Rectal smooth muscle tissue (tissue), 1 donor: ENCODE measurements at regions not wholly inside any gene's neighbourhood (a gene's known extent, or its start where the extent isn't known, plus 50 kb on each side); places are given as distances from the start of the nearest gene placed in this dataset.
"Not testable (repeated sequence)": the region's sequence is repeated elsewhere in the genome, so short reads cannot be mapped to it uniquely, and the experiment has no call there.

Source experiments
- H3K27ac ChIP-seq: one replicate; pipeline ENCODE4 v1.7.0; 2013; ENCODE audit warnings: low read depth, low read length, inconsistent platforms
- H3K27me3 ChIP-seq: one replicate; pipeline ENCODE4 v1.7.0; 2013; ENCODE audit warnings: low read length; ENCODE audit not compliant: control insufficient read depth, insufficient read depth
- H3K36me3 ChIP-seq: one replicate; pipeline ENCODE4 v1.7.0; 2013; ENCODE audit warnings: low read length; ENCODE audit not compliant: control insufficient read depth, insufficient read depth
- H3K4me1 ChIP-seq: one replicate; pipeline ENCODE4 v1.7.0; 2013; ENCODE audit warnings: low read length; ENCODE audit not compliant: control insufficient read depth, insufficient read depth
- H3K4me3 ChIP-seq: one replicate; pipeline ENCODE4 v1.7.0; 2013; ENCODE audit warnings: low read length
- H3K9ac ChIP-seq: one replicate; pipeline ENCODE4 v1.7.0; 2013; ENCODE audit warnings: low read length

DNA sequence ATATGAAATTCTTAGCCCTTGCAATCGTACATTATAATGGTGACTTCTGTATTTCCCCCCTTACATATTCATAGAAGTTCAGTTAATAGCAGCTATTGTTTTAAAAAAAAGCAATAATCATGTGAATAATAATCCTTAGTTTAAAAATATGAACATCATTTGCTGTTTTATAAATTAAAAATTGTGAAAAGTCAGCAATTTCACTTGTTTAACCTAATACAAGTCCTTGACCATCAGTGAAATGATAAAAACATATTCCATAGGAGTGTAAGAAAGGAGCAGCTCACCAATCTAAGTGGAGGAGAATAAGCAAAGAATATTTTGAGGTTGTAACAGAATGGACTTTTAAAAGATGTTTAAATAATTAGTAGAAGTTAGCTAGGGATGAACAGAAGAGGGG, 650.2 kb downstream of the SUCLG1 start:
- no peaks in the 10 kb centered on the region for H3K36me3 ChIP-seq
- no peak overlapping the region for H3K27ac ChIP-seq
- H3K4me1 ChIP-seq, result no peaks in the 10 kb centered on the region
- H3K9ac ChIP-seq, result no peak overlapping the region
- no peaks in the 10 kb centered on the region for H3K27me3 ChIP-seq
- H3K4me3 ChIP-seq, result no peak overlapping the region

DNA sequence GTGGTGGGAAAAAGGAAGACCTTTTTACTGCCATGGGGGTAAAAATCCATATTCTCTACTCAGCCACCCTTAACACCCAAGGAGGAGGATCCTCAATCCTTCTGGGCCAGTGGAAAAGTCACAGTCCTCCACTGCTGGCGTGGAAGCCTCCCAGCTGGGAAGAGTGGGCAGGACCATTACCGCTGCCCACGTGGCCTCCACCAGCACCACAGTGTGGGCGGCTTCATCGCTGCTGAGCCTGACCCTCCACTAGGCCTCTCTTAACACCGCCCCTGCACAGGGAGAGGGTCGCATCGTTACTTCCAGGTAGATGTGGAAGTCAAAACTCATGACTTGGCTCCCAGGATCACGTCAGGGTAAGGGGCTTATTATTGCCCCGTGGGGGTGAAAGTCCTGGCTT, 656.5 kb downstream of the SUCLG1 start:
- H3K27ac ChIP-seq, result no peak overlapping the region
- no peaks in the 10 kb centered on the region for H3K4me1 ChIP-seq
- no peak overlapping the region for H3K9ac ChIP-seq
- no peaks in the 10 kb centered on the region for H3K27me3 ChIP-seq
- no peaks in the 10 kb centered on the region for H3K36me3 ChIP-seq
- no peak overlapping the region for H3K4me3 ChIP-seq

DNA sequence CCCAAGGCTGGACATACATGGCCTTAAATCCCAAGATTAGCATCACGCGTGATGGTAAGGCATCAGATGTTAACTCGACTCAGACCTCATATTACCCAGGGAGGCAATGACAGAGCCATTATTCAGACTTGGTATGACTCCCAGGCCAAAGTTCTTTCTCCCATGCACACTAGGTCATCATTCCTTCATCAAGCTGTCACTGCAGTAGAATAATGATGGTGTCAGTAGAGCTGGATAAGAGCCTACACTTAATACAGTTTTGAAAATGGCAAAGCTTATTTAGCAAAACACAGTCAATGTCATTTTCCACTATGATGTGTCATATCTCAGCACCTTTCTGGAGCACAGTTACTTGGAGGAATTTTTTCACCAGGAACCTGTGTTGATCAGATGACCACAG, 663.3 kb downstream of the SUCLG1 start:
- no peak overlapping the region for H3K27ac ChIP-seq
- no peaks in the 10 kb centered on the region for H3K27me3 ChIP-seq
- no peaks in the 10 kb centered on the region for H3K4me1 ChIP-seq
- no peak overlapping the region for H3K9ac ChIP-seq
- H3K36me3 ChIP-seq, result no peaks in the 10 kb centered on the region
- no peak overlapping the region for H3K4me3 ChIP-seq

DNA sequence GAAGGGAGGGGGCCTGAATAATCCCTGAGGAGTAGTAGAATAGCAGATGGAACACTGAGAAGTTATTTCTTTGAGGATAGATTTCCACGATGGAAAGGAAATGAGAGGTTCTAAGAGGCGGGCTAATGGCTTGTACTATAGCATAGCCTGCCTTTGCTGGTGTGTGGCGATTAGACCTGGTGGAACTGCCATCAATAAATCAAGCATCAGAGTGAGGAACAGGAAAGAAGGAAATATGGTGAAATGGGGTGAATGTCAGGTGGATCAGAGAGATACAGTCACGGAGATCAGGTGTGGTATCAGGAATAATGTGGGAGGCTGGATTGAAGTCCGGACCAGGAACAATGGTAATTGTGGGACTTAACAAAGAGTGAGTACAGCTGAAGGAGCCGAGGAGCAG, 668.6 kb downstream of the SUCLG1 start:
- H3K4me3 ChIP-seq, H3K36me3 ChIP-seq, H3K27me3 ChIP-seq, H3K9ac ChIP-seq, H3K4me1 ChIP-seq, H3K27ac ChIP-seq: not testable (repeated sequence)

DNA sequence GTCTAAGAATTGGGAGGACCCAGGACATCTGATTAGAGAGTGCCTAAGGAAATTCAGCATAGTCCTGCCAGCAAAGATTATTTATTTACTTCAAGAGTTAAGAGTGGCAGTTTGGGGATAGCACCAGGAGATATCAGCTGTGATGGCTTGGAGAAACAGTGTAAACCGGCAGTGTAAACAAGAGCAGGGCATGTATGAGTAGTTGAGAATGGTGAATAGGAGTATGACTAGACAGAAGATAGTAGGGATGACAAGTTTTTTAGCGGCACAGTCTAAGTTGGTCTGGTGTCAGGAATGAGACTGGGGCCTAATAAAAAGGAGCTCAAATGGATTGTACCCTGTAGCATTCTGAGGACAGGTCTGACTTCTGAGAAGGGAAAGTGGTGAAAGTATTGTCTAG, 669.4 kb downstream of the SUCLG1 start:
- not testable (repeated sequence) for H3K4me1 ChIP-seq, H3K27ac ChIP-seq, H3K36me3 ChIP-seq, H3K9ac ChIP-seq, H3K4me3 ChIP-seq, H3K27me3 ChIP-seq

DNA sequence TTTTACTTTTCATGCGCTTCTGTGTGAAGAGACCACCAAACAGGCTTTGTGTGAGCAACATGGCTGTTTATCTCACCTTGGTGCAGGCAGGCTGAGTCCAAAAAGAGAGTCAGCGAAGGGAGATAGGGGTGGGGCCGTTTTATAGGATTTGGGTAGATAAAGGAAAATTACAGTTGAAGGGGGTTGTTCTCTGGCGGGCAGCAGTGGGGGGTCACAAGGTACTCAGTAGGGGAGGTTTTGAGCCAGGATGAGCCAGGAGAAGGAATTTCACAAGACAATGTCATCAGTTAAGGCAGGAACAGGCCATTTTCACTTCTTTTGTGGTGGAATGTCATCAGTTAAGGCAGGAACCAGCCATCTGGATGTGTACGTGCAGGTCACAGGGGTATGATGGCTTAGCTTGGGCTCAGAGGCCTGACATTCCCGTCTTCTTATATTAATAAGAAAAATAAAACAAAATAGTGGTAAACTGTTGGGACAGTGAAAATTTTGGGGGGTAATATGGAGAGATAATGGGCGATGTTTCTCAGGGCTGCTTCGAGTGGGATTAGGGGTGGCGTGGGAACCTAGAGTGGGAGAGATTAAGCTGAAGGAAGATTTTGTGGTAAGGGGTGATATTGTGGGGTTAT, 670.0 kb downstream of the SUCLG1 start:
- H3K36me3 ChIP-seq, H3K4me1 ChIP-seq, H3K9ac ChIP-seq, H3K4me3 ChIP-seq, H3K27ac ChIP-seq, H3K27me3 ChIP-seq: not testable (repeated sequence)

DNA sequence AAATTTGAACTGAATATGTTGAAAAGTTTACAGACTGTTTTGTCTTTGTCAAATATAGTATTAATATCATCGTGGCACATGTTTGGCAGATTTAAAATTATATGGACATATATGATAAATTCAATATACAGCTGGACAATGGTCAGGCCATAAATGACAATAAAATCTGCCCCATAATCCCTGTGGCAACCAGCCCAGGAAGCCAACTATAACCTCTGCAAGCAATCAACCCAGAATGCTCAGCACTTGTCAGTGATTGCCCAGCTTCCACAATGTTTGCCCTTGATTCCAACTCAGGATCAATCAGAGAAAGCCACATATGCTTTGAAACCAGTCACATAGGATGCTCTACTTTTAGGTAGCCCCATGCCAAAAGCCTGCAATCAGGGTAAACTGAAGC, 671.9 kb downstream of the SUCLG1 start:
- H3K36me3 ChIP-seq, result no peaks in the 10 kb centered on the region
- H3K27me3 ChIP-seq, result no peaks in the 10 kb centered on the region
- no peak overlapping the region for H3K27ac ChIP-seq
- H3K4me3 ChIP-seq, result no peak overlapping the region
- no peak overlapping the region for H3K9ac ChIP-seq
- no peaks in the 10 kb centered on the region for H3K4me1 ChIP-seq

DNA sequence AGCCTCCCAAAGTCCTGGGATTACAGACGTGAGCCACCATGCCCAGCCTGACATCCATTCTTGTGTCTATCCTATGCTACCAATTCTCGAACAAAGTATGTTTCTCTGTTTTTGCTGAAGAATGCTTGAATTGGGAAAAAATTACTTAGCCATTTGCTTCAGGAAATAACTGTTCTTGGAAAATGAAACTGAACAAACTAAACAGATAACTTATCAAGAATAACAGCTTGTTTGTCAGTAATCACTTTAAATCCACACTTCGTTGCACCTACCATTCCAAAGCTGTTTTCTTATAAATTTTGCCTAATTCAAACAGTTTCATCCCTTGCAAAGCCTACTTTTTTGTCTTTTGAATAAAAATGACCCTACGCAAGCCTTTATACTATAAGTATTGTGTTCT, 672.9 kb downstream of the SUCLG1 start:
- Histone ChIP-seq H3K27me3 (no peaks in the 10 kb centered on the region), H3K4me1 (no peaks in the 10 kb centered on the region), H3K36me3 (no peaks in the 10 kb centered on the region), H3K4me3 (no peak overlapping the region), H3K9ac (no peak overlapping the region), H3K27ac (no peak overlapping the region)

DNA sequence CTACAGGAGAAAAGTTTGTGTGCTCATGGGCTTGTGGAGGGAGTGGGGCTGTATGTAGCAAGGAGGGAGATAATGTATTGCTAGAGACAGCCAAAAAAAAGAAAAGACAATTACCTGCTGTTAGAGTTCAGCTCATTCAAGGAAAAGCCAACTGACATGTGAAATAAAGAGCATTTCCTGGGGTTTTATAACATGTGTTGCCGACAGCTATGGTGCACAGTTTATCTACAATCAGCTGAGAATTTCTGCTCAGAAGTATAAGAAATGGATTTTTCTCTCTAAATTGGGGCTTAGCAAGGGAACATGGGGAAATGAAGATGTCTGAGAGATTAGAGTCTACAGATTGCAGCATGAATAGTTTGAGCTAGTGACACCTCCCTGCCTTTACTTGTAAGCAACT, 674.1 kb downstream of the SUCLG1 start:
- Histone ChIP-seq H3K27ac (no peak overlapping the region), H3K36me3 (no peaks in the 10 kb centered on the region)

DNA sequence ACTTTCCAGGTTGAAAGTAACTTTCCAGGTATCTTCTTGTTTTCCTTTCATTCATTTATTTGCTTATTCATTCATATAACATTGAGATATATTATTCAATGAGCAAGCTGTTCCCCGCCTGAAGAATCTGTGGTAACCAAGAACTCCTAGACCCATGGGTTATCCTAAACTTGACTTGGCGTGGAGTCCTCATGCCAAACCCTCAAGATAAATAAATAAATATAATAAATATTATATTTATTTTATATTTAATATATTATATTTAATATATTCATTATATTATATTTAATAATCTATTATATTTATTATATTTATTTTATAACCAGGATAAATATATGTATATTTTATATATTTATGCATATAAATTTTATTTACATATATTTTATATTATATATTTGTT, 674.8 kb downstream of the SUCLG1 start:
- Histone ChIP-seq H3K36me3 (no peaks in the 10 kb centered on the region), H3K4me3 (no peak overlapping the region), H3K9ac (no peak overlapping the region), H3K27ac (no peak overlapping the region), H3K27me3 (no peaks in the 10 kb centered on the region), H3K4me1 (no peaks in the 10 kb centered on the region)

More for the DNA sequence above, 674.1 kb downstream of the SUCLG1 start:
- Histone ChIP-seq H3K4me1 (no peaks in the 10 kb centered on the region), H3K27me3 (no peaks in the 10 kb centered on the region), H3K4me3 (no peak overlapping the region), H3K9ac (no peak overlapping the region)

DNA sequence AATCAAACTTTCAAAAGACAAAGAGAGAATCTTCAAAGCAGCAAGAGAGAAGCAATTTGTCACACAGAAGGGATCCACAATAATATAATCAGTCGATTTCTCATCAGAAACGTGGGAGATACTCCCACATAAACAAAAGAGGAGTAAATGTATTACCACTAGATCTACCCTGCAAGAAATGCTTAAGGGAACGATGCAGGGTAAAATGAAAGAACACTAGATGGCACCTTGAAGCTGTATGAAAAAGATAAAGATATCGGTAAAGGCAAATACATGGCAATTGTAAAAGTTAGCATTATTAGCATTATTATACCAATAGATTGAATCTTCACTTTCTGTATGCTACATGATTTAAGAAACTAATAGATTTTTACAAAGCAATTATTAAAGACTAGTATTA, 677.0 kb downstream of the SUCLG1 start:
- no peaks in the 10 kb centered on the region for H3K4me1 ChIP-seq
- no peak overlapping the region for H3K4me3 ChIP-seq
- no peaks in the 10 kb centered on the region for H3K36me3 ChIP-seq
- no peak overlapping the region for H3K9ac ChIP-seq
- H3K27me3 ChIP-seq, result no peaks in the 10 kb centered on the region
- no peak overlapping the region for H3K27ac ChIP-seq

DNA sequence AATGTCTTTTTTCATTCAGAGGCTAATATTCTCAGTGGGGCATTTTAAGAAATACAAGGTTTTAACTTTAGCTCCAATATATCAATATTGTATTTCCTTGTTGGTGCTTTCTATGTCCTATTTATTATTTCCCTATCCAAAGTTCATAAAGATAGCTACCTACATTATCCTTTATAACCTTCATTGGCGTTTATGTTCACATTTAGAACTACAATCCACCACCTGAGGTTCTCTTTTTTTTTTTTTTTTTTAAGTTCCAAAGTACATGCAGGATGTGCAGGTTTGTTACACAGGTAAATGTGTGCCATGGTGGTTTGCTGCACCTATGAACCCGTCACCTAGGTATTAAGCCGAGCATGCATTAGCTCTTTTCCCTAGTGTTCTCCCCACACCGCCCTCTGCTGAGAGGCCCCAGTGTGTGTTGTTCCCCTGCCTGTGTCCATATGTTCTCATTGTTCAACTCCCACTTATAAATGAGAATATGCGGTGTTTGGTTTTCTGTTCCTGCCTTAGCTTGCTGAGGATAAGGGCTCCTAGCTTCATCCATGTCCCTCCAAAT, 694.6 kb downstream of the SUCLG1 start:
- H3K27me3 ChIP-seq, result no peaks in the 10 kb centered on the region
- H3K4me3 ChIP-seq, result no peak overlapping the region
- H3K4me1 ChIP-seq, result no peaks in the 10 kb centered on the region
- no peak overlapping the region for H3K9ac ChIP-seq
- no peak overlapping the region for H3K27ac ChIP-seq
- H3K36me3 ChIP-seq, result no peaks in the 10 kb centered on the region

DNA sequence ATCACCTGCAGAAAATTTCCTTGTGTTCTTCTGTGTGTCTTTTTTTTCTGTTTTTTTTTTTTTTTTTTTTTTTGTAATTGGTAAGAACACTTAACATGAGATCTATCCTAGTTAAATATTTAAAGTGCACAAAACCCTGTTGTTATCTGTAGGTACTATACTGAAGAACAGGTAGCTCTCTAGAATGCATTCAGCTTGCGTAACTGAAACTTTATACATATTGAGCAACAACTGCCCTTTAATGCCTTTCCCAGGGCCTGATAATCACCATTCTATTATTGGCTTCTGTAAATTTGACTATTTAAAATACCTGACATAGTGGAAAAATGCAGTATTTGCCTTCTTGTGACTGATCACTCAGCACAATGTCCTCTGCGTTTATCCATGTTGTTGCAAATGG, 701.8 kb downstream of the SUCLG1 start:
- no peak overlapping the region for H3K4me3 ChIP-seq
- no peaks in the 10 kb centered on the region for H3K36me3 ChIP-seq
- H3K9ac ChIP-seq, result no peak overlapping the region
- H3K27ac ChIP-seq, result no peak overlapping the region
- H3K27me3 ChIP-seq, result no peaks in the 10 kb centered on the region
- no peaks in the 10 kb centered on the region for H3K4me1 ChIP-seq
